ENCODE measurements at regions not wholly inside any gene's neighbourhood (a gene's known extent, or its start where the extent isn't known, plus 50 kb on each side); places are given as distances from the start of the nearest gene placed in this dataset.
"Not testable (repeated sequence)": the region's sequence is repeated elsewhere in the genome, so short reads cannot be mapped to it uniquely, and the experiment has no call there.

- no peak for DNase-seq (ENCODE audit: low spot score)
- Mint-ChIP-seq H3K27ac (no peak overlapping the region), H3K4me3 (ENCODE audit: low read depth) (no peak overlapping the region), H3K27me3 (ENCODE audit: low read depth) (peaks cover 8% of the 10 kb centered on the region), H3K4me1 (ENCODE audit: low read depth) (no peaks in the 10 kb centered on the region), H3K36me3 (ENCODE audit: low read depth) (no peaks in the 10 kb centered on the region), H3K9me3 (no peaks in the 10 kb centered on the region)
- intact Hi-C loops (cut with micrococcal nuclease) = no loop called here
Measured at GRCh38 chr11:13127161-13127560, 118.0 kb downstream of the RASSF10 start.

DNA sequence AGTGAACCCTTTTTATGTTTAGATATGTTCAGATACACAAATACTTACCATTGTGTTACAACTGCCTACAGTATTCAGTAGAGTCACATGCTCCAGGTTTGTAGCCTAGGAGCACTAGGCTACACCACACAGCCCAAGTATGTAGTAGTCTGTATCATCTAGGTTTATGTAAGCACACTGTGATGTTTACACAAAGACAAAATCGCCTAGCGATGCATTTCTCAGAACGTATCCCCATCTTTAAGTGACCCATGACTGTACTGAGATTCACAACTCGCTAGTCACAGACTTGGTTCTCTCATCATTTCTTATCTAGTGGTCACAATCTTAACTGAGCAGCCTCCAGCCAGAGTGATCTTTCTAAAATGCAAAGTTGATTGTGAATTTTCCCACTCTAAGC, 119.2 kb downstream of the RASSF10 start:
- Mint-ChIP-seq H3K36me3 (ENCODE audit: low read depth) (no peaks in the 10 kb centered on the region), H3K9me3 (no peaks in the 10 kb centered on the region), H3K4me1 (ENCODE audit: low read depth) (no peaks in the 10 kb centered on the region), H3K4me3 (ENCODE audit: low read depth) (no peak overlapping the region), H3K27ac (no peak overlapping the region), H3K27me3 (ENCODE audit: low read depth) (peaks cover 10% of the 10 kb centered on the region)
- no peak for DNase-seq (ENCODE audit: low spot score)
- intact Hi-C loops (cut with micrococcal nuclease) = no loop called here

GRCh38 chr11:13134066-13134465, 125.0 kb downstream of the RASSF10 start:
- Mint-ChIP-seq H3K4me1 (ENCODE audit: low read depth) (no peaks in the 10 kb centered on the region), H3K4me3 (ENCODE audit: low read depth) (no peak overlapping the region), H3K36me3 (ENCODE audit: low read depth) (no peaks in the 10 kb centered on the region)

GRCh38 chr11:13134886-13135285, 125.8 kb downstream of the RASSF10 start:
- DNase-seq (ENCODE audit: low spot score) = no peak
- intact Hi-C loops (cut with micrococcal nuclease) = no loop called here
- no peaks in the 10 kb centered on the region for H3K36me3 Mint-ChIP-seq (ENCODE audit: low read depth)
- peaks cover 12% of the 10 kb centered on the region for H3K27me3 Mint-ChIP-seq (ENCODE audit: low read depth)
- H3K4me1 Mint-ChIP-seq (ENCODE audit: low read depth) = no peaks in the 10 kb centered on the region
- H3K9me3 Mint-ChIP-seq = no peaks in the 10 kb centered on the region
- H3K27ac Mint-ChIP-seq = no peak overlapping the region
- no peak overlapping the region for H3K4me3 Mint-ChIP-seq (ENCODE audit: low read depth)

More at GRCh38 chr11:13134066-13134465, 125.0 kb downstream of the RASSF10 start:
- no peak overlapping the region for H3K27ac Mint-ChIP-seq
- intact Hi-C loops (cut with micrococcal nuclease) = no loop called here
- no peak for DNase-seq (ENCODE audit: low spot score)
- H3K9me3 Mint-ChIP-seq = no peaks in the 10 kb centered on the region
- peaks cover 12% of the 10 kb centered on the region for H3K27me3 Mint-ChIP-seq (ENCODE audit: low read depth)

DNA sequence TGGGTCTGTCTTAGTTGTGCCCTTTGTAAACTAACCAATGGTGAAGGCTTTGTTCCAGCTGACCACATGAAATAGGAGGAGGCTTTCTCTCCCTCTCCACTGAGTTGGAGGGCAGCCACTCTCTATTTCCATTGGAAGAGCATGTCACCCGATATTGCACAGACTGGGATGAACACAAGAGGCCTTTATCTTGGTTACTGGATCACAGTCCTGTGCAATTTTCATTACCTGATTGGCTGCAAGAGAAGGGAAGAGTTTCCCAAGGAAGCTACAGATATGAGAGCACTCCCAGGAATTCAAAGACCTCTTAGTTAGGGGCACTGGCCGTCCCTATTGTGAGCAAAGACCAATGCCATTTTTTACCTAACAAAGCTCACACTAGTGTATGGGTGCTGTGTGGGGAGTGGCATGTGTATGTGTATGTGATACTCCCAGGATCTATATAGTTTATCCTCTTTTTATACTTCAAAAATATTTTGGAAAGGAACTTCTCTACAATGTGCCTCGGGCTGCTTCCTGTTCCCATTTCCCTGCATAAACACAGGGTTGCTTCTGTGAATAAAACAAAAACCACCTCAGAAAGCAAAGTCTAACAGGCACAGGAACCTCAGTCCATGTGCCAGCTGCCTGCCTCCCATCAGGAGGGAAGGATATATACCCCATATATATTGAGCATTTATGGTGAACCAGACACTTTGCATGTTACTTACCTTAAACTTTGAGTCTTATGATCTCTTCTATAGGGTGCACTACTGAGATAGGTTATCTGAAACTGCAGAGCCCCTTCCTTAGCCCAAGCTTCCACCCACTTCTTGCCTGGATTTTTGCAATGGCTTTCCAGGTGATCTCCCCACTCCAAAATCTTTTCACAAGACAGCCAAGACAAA, 126.5 kb downstream of the RASSF10 start:
- Mint-ChIP-seq H3K27ac (no peak overlapping the region), H3K4me1 (ENCODE audit: low read depth) (no peaks in the 10 kb centered on the region), H3K4me3 (ENCODE audit: low read depth) (no peak overlapping the region), H3K9me3 (no peaks in the 10 kb centered on the region), H3K27me3 (ENCODE audit: low read depth) (peaks cover 12% of the 10 kb centered on the region), H3K36me3 (ENCODE audit: low read depth) (no peaks in the 10 kb centered on the region)
- intact Hi-C loops (cut with micrococcal nuclease) = no loop called here
- no peak for DNase-seq (ENCODE audit: low spot score)

DNA sequence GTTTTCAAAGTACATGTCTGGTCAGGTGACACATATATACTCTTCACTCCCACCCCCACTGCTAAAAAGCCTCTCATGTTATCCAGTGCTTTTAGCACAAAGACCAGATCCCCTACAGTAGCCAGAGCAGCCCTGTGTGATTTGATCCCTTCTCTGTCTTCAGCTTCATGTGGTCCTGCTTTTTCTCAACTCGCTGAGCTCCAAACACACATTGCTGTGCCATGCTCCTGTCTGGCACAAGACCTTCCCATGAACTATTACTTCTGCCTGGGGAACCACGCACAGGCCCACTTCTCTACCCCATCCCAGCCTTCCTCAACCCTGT, 127.1 kb downstream of the RASSF10 start:
- intact Hi-C loops (cut with micrococcal nuclease) = no loop called here
- Mint-ChIP-seq H3K27me3 (ENCODE audit: low read depth) (peaks cover 10% of the 10 kb centered on the region), H3K4me3 (ENCODE audit: low read depth) (no peak overlapping the region), H3K9me3 (no peaks in the 10 kb centered on the region), H3K36me3 (ENCODE audit: low read depth) (no peaks in the 10 kb centered on the region), H3K27ac (no peak overlapping the region), H3K4me1 (ENCODE audit: low read depth) (no peaks in the 10 kb centered on the region)
- no peak for DNase-seq (ENCODE audit: low spot score)

GRCh38 chr11:13137844-13138301, 128.8 kb downstream of the RASSF10 start:
- H3K4me1 Mint-ChIP-seq (ENCODE audit: low read depth) = no peaks in the 10 kb centered on the region
- no peak overlapping the region for H3K27ac Mint-ChIP-seq
- no peaks in the 10 kb centered on the region for H3K9me3 Mint-ChIP-seq
- H3K27me3 Mint-ChIP-seq (ENCODE audit: low read depth) = peaks cover 8% of the 10 kb centered on the region
- intact Hi-C loops (cut with micrococcal nuclease) = no loop called here
- H3K4me3 Mint-ChIP-seq (ENCODE audit: low read depth) = no peak overlapping the region
- no peak for DNase-seq (ENCODE audit: low spot score)
- no peaks in the 10 kb centered on the region for H3K36me3 Mint-ChIP-seq (ENCODE audit: low read depth)

GRCh38 chr11:13139085-13139484, 130.0 kb downstream of the RASSF10 start:
- H3K27ac Mint-ChIP-seq; H3K36me3 Mint-ChIP-seq (ENCODE audit: low read depth); H3K4me1 Mint-ChIP-seq (ENCODE audit: low read depth); H3K4me3 Mint-ChIP-seq (ENCODE audit: low read depth); H3K27me3 Mint-ChIP-seq (ENCODE audit: low read depth); intact Hi-C loops (cut with micrococcal nuclease); H3K9me3 Mint-ChIP-seq; DNase-seq (ENCODE audit: low spot score): not testable (repeated sequence)

DNA sequence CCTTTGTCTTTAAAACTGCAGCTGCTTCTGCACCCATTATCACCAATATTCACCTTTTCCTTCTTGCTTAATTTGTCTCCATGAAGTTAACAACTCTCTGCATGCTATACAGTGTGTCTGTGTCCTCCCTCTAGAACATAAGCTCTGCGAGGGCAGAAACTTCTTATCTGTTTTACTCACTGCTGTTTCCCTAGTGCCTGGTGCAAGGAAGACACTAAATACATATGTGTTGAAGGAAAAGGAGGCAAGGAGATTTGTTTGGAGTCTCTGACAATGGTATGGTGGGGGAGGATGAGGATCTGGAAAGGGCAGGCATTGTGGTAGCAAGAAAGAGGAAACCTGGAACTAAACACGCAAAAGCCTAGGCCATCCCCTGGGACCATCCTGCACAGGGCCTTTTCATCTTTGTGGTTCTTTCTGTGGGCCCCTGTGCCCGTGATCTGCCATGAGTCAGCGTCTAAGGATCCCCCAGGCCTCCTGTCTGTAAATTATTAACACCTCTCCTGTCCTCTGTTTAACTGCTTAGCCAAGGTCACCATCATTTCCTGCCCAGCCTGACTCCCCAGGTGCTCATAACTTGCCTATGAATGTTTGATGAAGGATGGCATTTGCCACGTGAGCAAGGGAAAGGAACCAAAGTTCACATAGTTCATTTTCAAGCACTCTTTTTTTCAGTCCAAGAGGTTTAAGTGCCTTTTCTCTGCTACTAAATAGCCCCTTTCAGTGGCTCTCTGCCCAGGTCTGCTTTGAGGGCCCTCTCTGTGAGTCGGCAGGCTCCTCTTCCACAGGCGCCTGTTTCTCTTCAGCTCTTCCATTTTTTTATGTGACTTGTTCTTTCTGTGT, 131.1 kb downstream of the RASSF10 start:
- H3K36me3 Mint-ChIP-seq (ENCODE audit: low read depth) = no peaks in the 10 kb centered on the region
- no peaks in the 10 kb centered on the region for H3K9me3 Mint-ChIP-seq
- no peak for DNase-seq (ENCODE audit: low spot score)
- H3K4me3 Mint-ChIP-seq (ENCODE audit: low read depth) = no peak overlapping the region
- H3K4me1 Mint-ChIP-seq (ENCODE audit: low read depth) = no peaks in the 10 kb centered on the region
- peaks cover 3% of the 10 kb centered on the region for H3K27me3 Mint-ChIP-seq (ENCODE audit: low read depth)
- no peak overlapping the region for H3K27ac Mint-ChIP-seq
- intact Hi-C loops (cut with micrococcal nuclease) = no loop called here

GRCh38 chr11:13140873-13141655, 131.9 kb downstream of the RASSF10 start:
- Mint-ChIP-seq H3K4me1 (ENCODE audit: low read depth) (no peaks in the 10 kb centered on the region), H3K27me3 (ENCODE audit: low read depth) (peaks cover 3% of the 10 kb centered on the region), H3K9me3 (no peaks in the 10 kb centered on the region), H3K4me3 (ENCODE audit: low read depth) (no peak overlapping the region), H3K27ac (no peak overlapping the region), H3K36me3 (ENCODE audit: low read depth) (no peaks in the 10 kb centered on the region)
- intact Hi-C loops (cut with micrococcal nuclease) = no loop called here
- no peak for DNase-seq (ENCODE audit: low spot score)

DNA sequence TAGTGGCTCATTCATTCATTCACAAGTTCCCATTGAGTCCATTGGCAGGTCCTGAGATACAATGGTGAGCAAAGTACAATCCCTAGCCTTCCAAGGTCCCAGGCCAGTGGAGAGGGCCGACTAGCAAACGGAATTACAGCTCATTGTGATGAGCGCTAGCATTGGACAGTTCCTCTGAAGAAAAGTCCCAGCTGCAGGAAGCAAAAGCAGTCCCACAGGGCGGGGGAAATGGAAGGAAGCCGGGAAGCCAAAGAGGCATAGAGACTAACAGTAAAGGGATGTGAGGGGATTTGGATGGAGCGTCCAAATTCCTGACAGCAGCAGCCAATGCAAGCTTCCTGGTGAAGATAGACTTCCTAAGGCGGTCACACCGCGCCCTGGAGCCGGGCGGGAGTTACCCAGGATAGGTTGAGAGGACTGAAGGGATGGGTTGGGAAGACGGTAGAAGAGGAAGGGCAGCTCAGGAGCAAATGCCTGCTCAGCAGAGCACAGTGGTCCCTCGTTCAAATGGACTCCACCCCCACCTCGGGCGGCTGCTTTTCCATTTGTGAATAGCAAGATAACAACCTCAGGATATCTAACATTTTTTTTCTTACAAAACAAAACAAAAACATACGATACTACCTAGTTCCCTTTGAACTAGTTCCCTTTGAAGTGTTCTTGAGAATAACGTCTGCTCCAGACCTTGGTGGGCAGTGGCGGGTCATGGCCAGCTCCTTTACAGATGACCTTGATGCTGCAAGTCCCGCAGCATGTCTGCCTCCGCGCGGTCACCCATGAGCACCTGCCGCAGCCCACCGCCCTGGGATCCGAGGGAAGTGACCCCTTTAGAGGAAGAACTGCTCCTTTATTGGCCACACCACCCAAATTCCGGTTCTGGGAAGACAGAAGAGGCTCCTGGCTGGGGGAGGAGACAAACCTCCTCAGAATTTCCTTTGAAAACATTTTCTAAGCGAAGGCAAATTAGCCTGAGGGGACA, 132.9 kb downstream of the RASSF10 start:
- Mint-ChIP-seq H3K4me3 (ENCODE audit: low read depth) (no peak overlapping the region), H3K27ac (no peak overlapping the region), H3K36me3 (ENCODE audit: low read depth) (no peaks in the 10 kb centered on the region), H3K27me3 (ENCODE audit: low read depth) (peaks cover 3% of the 10 kb centered on the region), H3K4me1 (ENCODE audit: low read depth) (no peaks in the 10 kb centered on the region), H3K9me3 (no peaks in the 10 kb centered on the region)
- intact Hi-C loops (cut with micrococcal nuclease) = no loop called here
- no peak for DNase-seq (ENCODE audit: low spot score)
